Fibroblast of lung (primary cell): ENCODE measurements at regions not wholly inside any gene's neighbourhood (a gene's known extent, or its start where the extent isn't known, plus 50 kb on each side); places are given as distances from the start of the nearest gene placed in this dataset.
A peak's percentile ranks its signal among the peaks of the same experiment; 100 is the strongest.

Source experiments
- DNase-seq, 2 donors: peaks; one replicate each; pipeline versions ENCODE4 v3.0.0 to v3.0.0-alpha.2; 2010; ENCODE audit warnings: low read depth in 2 of 2
- H2AFZ ChIP-seq: 2 replicates; pipeline ENCODE4 v1.5.1; 2012; ENCODE audit warnings: low read length, control low read depth, inconsistent platforms
- H3K27ac ChIP-seq: 2 replicates; pipeline ENCODE4 v1.5.1; 2011; ENCODE audit warnings: low read length, control low read depth; ENCODE audit not compliant: insufficient read depth
- H3K27me3 ChIP-seq: 2 replicates; pipeline ENCODE4 v1.5.1; 2011; ENCODE audit warnings: mild to moderate bottlenecking, low read length; ENCODE audit not compliant: control insufficient read depth, insufficient read depth
- H3K36me3 ChIP-seq: 2 replicates; pipeline ENCODE4 v1.5.1; 2011; ENCODE audit warnings: low read length; ENCODE audit not compliant: control insufficient read depth, insufficient read depth
- H3K4me1 ChIP-seq: 2 replicates; pipeline ENCODE4 v1.5.1; 2011; ENCODE audit warnings: low read length; ENCODE audit not compliant: control insufficient read depth, insufficient read depth; ENCODE audit errors: extremely low read depth
- H3K4me2 ChIP-seq: 2 replicates; pipeline ENCODE4 v1.5.1; 2011; ENCODE audit warnings: low read length, control low read depth; ENCODE audit not compliant: insufficient read depth; ENCODE audit errors: extremely low read depth
- H3K4me3 ChIP-seq, 4 experiments: fragments of 200-600 bp in 1 of 4; sonication (generic) in 1 of 4; replicated peaks in 1 of 4; 2 replicates each; pipeline ENCODE4 v1.5.1; 2011 to 2016; ENCODE audit warnings: low read length in 4 of 4, low read depth in 3 of 4, mild to moderate bottlenecking in 3 of 4, control low read depth in 2 of 4, inconsistent platforms in 1 of 4, mixed read lengths in 1 of 4; ENCODE audit not compliant: insufficient read depth in 1 of 4; ENCODE audit errors: control extremely low read depth in 1 of 4
- H3K79me2 ChIP-seq: 2 replicates; pipeline ENCODE4 v1.5.1; 2012; ENCODE audit warnings: mild to moderate bottlenecking, low read length, inconsistent platforms; ENCODE audit not compliant: control insufficient read depth, insufficient read depth
- H3K9ac ChIP-seq: 2 replicates; pipeline ENCODE4 v1.5.1; 2011; ENCODE audit warnings: mild to moderate bottlenecking, low read length, control low read depth; ENCODE audit not compliant: insufficient read depth
- H3K9me3 ChIP-seq: 2 replicates; pipeline ENCODE4 v1.5.1; 2012; ENCODE audit warnings: low read depth, low read length; ENCODE audit not compliant: control insufficient read depth, insufficient read depth
- H4K20me1 ChIP-seq: 2 replicates; pipeline ENCODE4 v1.5.1; 2011; ENCODE audit warnings: low read length; ENCODE audit not compliant: control insufficient read depth, insufficient read depth; ENCODE audit errors: extremely low read depth
- CTCF ChIP-seq, 2 donors: IDR thresholded peaks in 1 of 2; conservative IDR thresholded peaks in 1 of 2; 1 replicate in 1 of 2; 2 replicates in 1 of 2; pipeline ENCODE4 v1.5.1; 2011 to 2012; ENCODE audit warnings: low read length in 2 of 2, control low read depth in 1 of 2, inconsistent platforms in 1 of 2, low read depth in 1 of 2, mild to moderate bottlenecking in 1 of 2
- EZH2 ChIP-seq: IDR thresholded peaks from 2 replicates; pipeline ENCODE4 v1.5.1; 2012; ENCODE audit warnings: low read length, control low read depth, mild to moderate bottlenecking; ENCODE audit errors: missing control alignments

GRCh38 chr12:58554522-58555157, 365.7 kb downstream of the LRIG3 start:
- Histone ChIP-seq H3K9ac (no peak overlapping the region), H3K9me3 (no peaks in the 10 kb centered on the region), H3K4me1 (no peaks in the 10 kb centered on the region), H3K36me3 (no peaks in the 10 kb centered on the region), H3K27ac (no peak overlapping the region), H3K79me2 (no peaks in the 10 kb centered on the region), H3K27me3 (no peaks in the 10 kb centered on the region), H2AFZ (no peak overlapping the region), H4K20me1 (no peaks in the 10 kb centered on the region), H3K4me3 (no peak overlapping the region), H3K4me2 (no peak overlapping the region)
- no peak for TF ChIP-seq CTCF (conservative IDR thresholded peaks at IDR 0.05 in 1 of 2, IDR thresholded peaks at IDR 0.05 in 1 of 2; ENCODE audit: low read depth in 1 of 2, low read length in 2 of 2)
- TF ChIP-seq EZH2: no peak
- DNase-seq: peak in 1 of 2 donors; percentile 19

- no peak overlapping the region for H2AFZ ChIP-seq
- H4K20me1 ChIP-seq: no peaks in the 10 kb centered on the region
- no peak overlapping the region for H3K4me2 ChIP-seq
- DNase-seq: peak; percentile 70 to 87
- H3K79me2 ChIP-seq: no peaks in the 10 kb centered on the region
- H3K9me3 ChIP-seq: no peaks in the 10 kb centered on the region
- H3K4me1 ChIP-seq: no peaks in the 10 kb centered on the region
- no peak overlapping the region for H3K4me3 ChIP-seq
- H3K36me3 ChIP-seq: no peaks in the 10 kb centered on the region
- no peak for TF ChIP-seq EZH2
- TF ChIP-seq CTCF (conservative IDR thresholded peaks at IDR 0.05 in 1 of 2, IDR thresholded peaks at IDR 0.05 in 1 of 2; ENCODE audit: low read depth in 1 of 2, low read length in 2 of 2): no peak
- no peak overlapping the region for H3K9ac ChIP-seq
- H3K27ac ChIP-seq: no peak overlapping the region
- H3K27me3 ChIP-seq: no peaks in the 10 kb centered on the region
Observed at GRCh38 chr12:58557171-58557570, 363.1 kb downstream of the LRIG3 start.

- H3K9me3 ChIP-seq: no peaks in the 10 kb centered on the region
- no peak for DNase-seq
- H3K4me2 ChIP-seq: no peak overlapping the region
- no peak overlapping the region for H3K27ac ChIP-seq
- H3K4me1 ChIP-seq: no peaks in the 10 kb centered on the region
- no peak overlapping the region for H2AFZ ChIP-seq
- no peak overlapping the region for H3K9ac ChIP-seq
- no peaks in the 10 kb centered on the region for H3K36me3 ChIP-seq
- TF ChIP-seq CTCF (conservative IDR thresholded peaks at IDR 0.05 in 1 of 2, IDR thresholded peaks at IDR 0.05 in 1 of 2; ENCODE audit: low read depth in 1 of 2, low read length in 2 of 2) (no peak), EZH2 (no peak)
- H3K4me3 ChIP-seq: no peak overlapping the region
- no peaks in the 10 kb centered on the region for H4K20me1 ChIP-seq
- H3K27me3 ChIP-seq: no peaks in the 10 kb centered on the region
- no peaks in the 10 kb centered on the region for H3K79me2 ChIP-seq
Observed at GRCh38 chr12:58557661-58558060, 362.6 kb downstream of the LRIG3 start.
